K562 (cell line): ENCODE measurements at regions not wholly inside any gene's neighbourhood (a gene's known extent, or its start where the extent isn't known, plus 50 kb on each side); places are given as distances from the start of the nearest gene placed in this dataset.

Source experiments
- ATAC-seq: fragments of 200-7000 bp; cut with Tn5 transposase; 3 replicates; pipeline ENCODE4 v1.9.1; 2020; ENCODE audit warnings: moderate library complexity
- BruUV-seq: library from RNA; stranded (reverse); fragments of 400-500 nt; replicated peaks from 2 replicates; lab custom pipeline; 2021; lab: Mats Ljungman, UMichigan
- CTCF ChIA-PET: fragments of 300-600 bp; formaldehyde crosslinking; extraction: SDS; loops from one replicate; lab custom pipeline; 2021; ENCODE audit warnings: low intra/inter-chr PET ratio; lab: Yijun Ruan, JAX
- POLR2A ChIA-PET: fragments of 300-600, 350-650 bp; sonication (Branson Sonifier 250); formaldehyde crosslinking; extraction: SDS; loops from one replicate; lab custom pipeline; 2021; ENCODE audit warnings: antibody characterized with exemption, inconsistent platforms; lab: Yijun Ruan, JAX
- DNase-seq, 4 experiments: peaks; one replicate each; pipeline versions ENCODE4 v3.0.0 to v3.0.0-alpha.2; 2011 to 2018; ENCODE audit warnings: low spot score in 3 of 4, mixed read lengths in 3 of 4; ENCODE audit errors: extremely low read depth in 1 of 4
- FAIRE-seq: peaks from 2 replicates; lab custom pipeline; 2011; peaks lifted over from hg19 to GRCh38; lab: Jason Lieb, UNC
- H2AFZ ChIP-seq: 2 replicates; pipeline ENCODE4 v1.6.0; 2011; ENCODE audit warnings: low read depth, low read length, control low read depth, inconsistent platforms
- H3K27ac ChIP-seq: fragments of 200-600 bp; 3 replicates; pipeline ENCODE4 v1.8.0; 2011; ENCODE audit warnings: low read depth, mild to moderate bottlenecking, control low read depth, inconsistent platforms, low read length, moderate library complexity, mixed read lengths; ENCODE audit errors: extremely low read depth
- H3K27me3 ChIP-seq, 2 experiments: fragments of 300-600 bp in 1 of 2; 2 replicates in 1 of 2; 3 replicates in 1 of 2; pipeline versions ENCODE4 v1.6.0 to v1.8.0; 2011; ENCODE audit warnings: inconsistent platforms in 2 of 2, low read length in 2 of 2, mild to moderate bottlenecking in 1 of 2, mixed read lengths in 1 of 2, moderate library complexity in 1 of 2; ENCODE audit not compliant: control insufficient read depth in 2 of 2, insufficient read depth in 2 of 2
- H3K36me3 ChIP-seq: fragments of 300-600 bp; 3 replicates; pipeline ENCODE4 v1.8.0; 2011; ENCODE audit warnings: mild to moderate bottlenecking, low read length, inconsistent platforms; ENCODE audit not compliant: control insufficient read depth, insufficient read depth
- H3K4me1 ChIP-seq, 2 experiments: fragments of 200-600 bp in 1 of 2; replicated peaks in 1 of 2; 2 replicates in 1 of 2; 3 replicates in 1 of 2; pipeline versions ENCODE4 v1.5.1 to v1.8.0; 2011; ENCODE audit warnings: inconsistent platforms in 2 of 2, low read length in 2 of 2, mild to moderate bottlenecking in 1 of 2, mixed read lengths in 1 of 2, moderate library complexity in 1 of 2; ENCODE audit not compliant: control insufficient read depth in 2 of 2, insufficient read depth in 2 of 2
- H3K4me2 ChIP-seq: 2 replicates; pipeline ENCODE4 v1.6.1; 2011; ENCODE audit warnings: low read length, control low read depth, inconsistent platforms, mixed read lengths; ENCODE audit not compliant: insufficient read depth
- H3K4me3 ChIP-seq: fragments of 200-600 bp; sonication (generic), shearing (Covaris generic); 2 replicates; pipeline ENCODE4 v1.5.1; 2016; ENCODE audit warnings: control low read depth, inconsistent platforms
- H3K79me2 ChIP-seq: fragments of 200-600 bp; 3 replicates; pipeline ENCODE4 v1.8.0; 2011; ENCODE audit warnings: low read length, inconsistent platforms; ENCODE audit not compliant: control insufficient read depth, insufficient read depth
- H3K9ac ChIP-seq, 2 experiments: 2 replicates each; pipeline versions ENCODE4 v1.6.0 to v1.6.1; 2011; ENCODE audit warnings: low read depth in 2 of 2, low read length in 2 of 2, control low read depth in 1 of 2, inconsistent platforms in 1 of 2, mild to moderate bottlenecking in 1 of 2, mixed read lengths in 1 of 2; ENCODE audit not compliant: insufficient read depth in 1 of 2
- H3K9me1 ChIP-seq: one replicate; pipeline ENCODE4 v1.6.0; 2011; ENCODE audit warnings: inconsistent platforms, mild to moderate bottlenecking, low read length, moderate library complexity; ENCODE audit not compliant: control insufficient read depth, insufficient read depth
- H3K9me3 ChIP-seq: replicated peaks from 2 replicates; pipeline ENCODE4 v1.5.1; 2011; ENCODE audit warnings: low read depth, low read length, inconsistent platforms; ENCODE audit not compliant: control insufficient read depth, insufficient read depth
- H4K20me1 ChIP-seq: replicated peaks from 2 replicates; pipeline ENCODE4 v1.6.1; 2011; ENCODE audit warnings: low read length, inconsistent platforms, mixed read lengths; ENCODE audit not compliant: control insufficient read depth, insufficient read depth
- MYNN ChIP-seq, 2 experiments: sonication (generic); formaldehyde crosslinking in 1 of 2; IDR thresholded peaks; 2 replicates each; pipeline versions ENCODE4 v1.5.0 to v1.6.1; 2016 to 2020; ENCODE audit warnings: antibody characterized with exemption in 1 of 2, missing genetic modification reagents in 1 of 2
- PTTG1 ChIP-seq: fragments of 450-650 bp; IDR thresholded peaks from 2 replicates; pipeline ENCODE4 v1.6.1; 2016; ENCODE audit warnings: low read depth, mild to moderate bottlenecking, missing genetic modification characterization, missing compliant biosample characterization
- SMAD3 ChIP-seq: fragments of 450-650 bp; formaldehyde crosslinking; conservative IDR thresholded peaks from 2 replicates; pipeline ENCODE4 v1.4.0; 2020; ENCODE audit warnings: mild to moderate bottlenecking
- ZNF584 ChIP-seq: fragments of 200-800 bp; sonication (Bioruptor generic); IDR thresholded peaks from 2 replicates; pipeline ENCODE4 v1.6.1; 2016; ENCODE audit warnings: low read depth, mild to moderate bottlenecking, missing genetic modification characterization, missing compliant biosample characterization
- WGBS: fragments of 100-300 bp; shearing (Covaris generic); methylation state at CpG from one replicate; pipeline ENCODE4 v1.1.6; 2016; ENCODE audit warnings: low coverage, mixed read lengths; ENCODE audit not compliant: insufficient coverage; ENCODE audit errors: missing lambda C conversion rate; 5-methylcytosine and 5-hydroxymethylcytosine counted together
- in situ Hi-C: fragments of 300-500 bp; cut with MboI; formaldehyde crosslinking; loops from 4 replicates; pipeline ENCODE4 v1.15.0; 2018; ENCODE audit warnings: inconsistent platforms, mixed read lengths
- intact Hi-C: fragments of 100-400 bp; cut with micrococcal nuclease; formaldehyde crosslinking; loops from 2 replicates; pipeline ENCODE4 v1.14.2; 2022
- TF ChIP-seq, protein P1 (sequence below): fragments of 450-650 bp; IDR thresholded peaks from 2 replicates; pipeline ENCODE4 v1.6.1; 2018; ENCODE audit not compliant: partially characterized antibody
- TF ChIP-seq, protein P2 (sequence below): fragments of 200-800 bp; sonication (Bioruptor generic); IDR thresholded peaks from 2 replicates; pipeline ENCODE4 v1.6.1; 2017; ENCODE audit warnings: missing genetic modification characterization, missing compliant biosample characterization
- TF ChIP-seq, protein P3 (sequence below), 2 experiments: fragments of 450-650 bp in 1 of 2; sonication (generic) in 1 of 2; formaldehyde crosslinking; conservative IDR thresholded peaks; 2 replicates each; pipeline versions ENCODE4 v1.4.0 to v1.8.1; 2020 to 2022; ENCODE audit warnings: mild to moderate bottlenecking in 1 of 2, missing genetic modification reagents in 1 of 2
- TF ChIP-seq, protein P4 (sequence below): fragments of 450-650 bp; IDR thresholded peaks from 2 replicates; pipeline ENCODE4 v1.6.1; 2016; ENCODE audit warnings: low read depth

DNA sequence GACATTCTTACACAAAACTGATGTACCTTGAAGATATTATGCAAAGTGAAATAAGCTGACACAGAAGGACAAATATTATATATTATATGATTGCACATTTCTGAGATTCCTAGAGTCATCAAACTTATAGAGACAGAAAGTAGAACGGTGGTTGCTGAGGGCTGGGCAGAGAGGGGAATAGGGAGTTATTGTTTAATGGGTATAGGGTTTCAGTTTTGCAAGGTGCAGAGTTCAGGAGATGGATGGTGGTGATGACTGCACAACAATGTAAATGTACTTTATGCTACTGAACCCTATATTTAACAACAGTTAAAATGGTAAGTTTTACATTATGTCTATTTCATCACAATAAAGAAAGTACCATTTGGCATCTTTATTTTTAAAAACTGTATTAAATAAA lies 315.8 kb upstream of the POU5F2 start:
- no peak for ATAC-seq
- TF ChIP-seq, protein P1, sequence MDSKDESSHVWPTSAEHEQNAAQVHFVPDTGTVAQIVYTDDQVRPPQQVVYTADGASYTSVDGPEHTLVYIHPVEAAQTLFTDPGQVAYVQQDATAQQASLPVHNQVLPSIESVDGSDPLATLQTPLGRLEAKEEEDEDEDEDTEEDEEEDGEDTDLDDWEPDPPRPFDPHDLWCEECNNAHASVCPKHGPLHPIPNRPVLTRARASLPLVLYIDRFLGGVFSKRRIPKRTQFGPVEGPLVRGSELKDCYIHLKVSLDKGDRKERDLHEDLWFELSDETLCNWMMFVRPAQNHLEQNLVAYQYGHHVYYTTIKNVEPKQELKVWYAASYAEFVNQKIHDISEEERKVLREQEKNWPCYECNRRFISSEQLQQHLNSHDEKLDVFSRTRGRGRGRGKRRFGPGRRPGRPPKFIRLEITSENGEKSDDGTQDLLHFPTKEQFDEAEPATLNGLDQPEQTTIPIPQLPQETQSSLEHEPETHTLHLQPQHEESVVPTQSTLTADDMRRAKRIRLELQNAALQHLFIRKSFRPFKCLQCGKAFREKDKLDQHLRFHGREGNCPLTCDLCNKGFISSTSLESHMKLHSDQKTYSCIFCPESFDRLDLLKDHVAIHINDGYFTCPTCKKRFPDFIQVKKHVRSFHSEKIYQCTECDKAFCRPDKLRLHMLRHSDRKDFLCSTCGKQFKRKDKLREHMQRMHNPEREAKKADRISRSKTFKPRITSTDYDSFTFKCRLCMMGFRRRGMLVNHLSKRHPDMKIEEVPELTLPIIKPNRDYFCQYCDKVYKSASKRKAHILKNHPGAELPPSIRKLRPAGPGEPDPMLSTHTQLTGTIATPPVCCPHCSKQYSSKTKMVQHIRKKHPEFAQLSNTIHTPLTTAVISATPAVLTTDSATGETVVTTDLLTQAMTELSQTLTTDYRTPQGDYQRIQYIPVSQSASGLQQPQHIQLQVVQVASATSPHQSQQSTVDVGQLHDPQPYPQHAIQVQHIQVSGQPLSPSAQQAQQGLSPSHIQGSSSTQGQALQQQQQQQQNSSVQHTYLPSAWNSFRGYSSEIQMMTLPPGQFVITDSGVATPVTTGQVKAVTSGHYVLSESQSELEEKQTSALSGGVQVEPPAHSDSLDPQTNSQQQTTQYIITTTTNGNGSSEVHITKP = no peak
- TF ChIP-seq SMAD3 (CRISPR knock-in tag) (no peak), ZNF584 (CRISPR knock-in tag) (no peak), MYNN (IDR thresholded peaks at IDR 0.05) (no peak), MYNN (CRISPR knock-in tag; IDR thresholded peaks at IDR 0.05) (no peak), PTTG1 (tag) (no peak)
- TF ChIP-seq, protein P2, sequence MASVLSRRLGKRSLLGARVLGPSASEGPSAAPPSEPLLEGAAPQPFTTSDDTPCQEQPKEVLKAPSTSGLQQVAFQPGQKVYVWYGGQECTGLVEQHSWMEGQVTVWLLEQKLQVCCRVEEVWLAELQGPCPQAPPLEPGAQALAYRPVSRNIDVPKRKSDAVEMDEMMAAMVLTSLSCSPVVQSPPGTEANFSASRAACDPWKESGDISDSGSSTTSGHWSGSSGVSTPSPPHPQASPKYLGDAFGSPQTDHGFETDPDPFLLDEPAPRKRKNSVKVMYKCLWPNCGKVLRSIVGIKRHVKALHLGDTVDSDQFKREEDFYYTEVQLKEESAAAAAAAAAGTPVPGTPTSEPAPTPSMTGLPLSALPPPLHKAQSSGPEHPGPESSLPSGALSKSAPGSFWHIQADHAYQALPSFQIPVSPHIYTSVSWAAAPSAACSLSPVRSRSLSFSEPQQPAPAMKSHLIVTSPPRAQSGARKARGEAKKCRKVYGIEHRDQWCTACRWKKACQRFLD (CRISPR knock-in tag) = no peak
- TF ChIP-seq, protein P3, sequence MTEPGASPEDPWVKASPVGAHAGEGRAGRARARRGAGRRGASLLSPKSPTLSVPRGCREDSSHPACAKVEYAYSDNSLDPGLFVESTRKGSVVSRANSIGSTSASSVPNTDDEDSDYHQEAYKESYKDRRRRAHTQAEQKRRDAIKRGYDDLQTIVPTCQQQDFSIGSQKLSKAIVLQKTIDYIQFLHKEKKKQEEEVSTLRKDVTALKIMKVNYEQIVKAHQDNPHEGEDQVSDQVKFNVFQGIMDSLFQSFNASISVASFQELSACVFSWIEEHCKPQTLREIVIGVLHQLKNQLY (CRISPR knock-in tag; conservative IDR thresholded peaks at IDR 0.05) = no peak
- TF ChIP-seq, protein P4, sequence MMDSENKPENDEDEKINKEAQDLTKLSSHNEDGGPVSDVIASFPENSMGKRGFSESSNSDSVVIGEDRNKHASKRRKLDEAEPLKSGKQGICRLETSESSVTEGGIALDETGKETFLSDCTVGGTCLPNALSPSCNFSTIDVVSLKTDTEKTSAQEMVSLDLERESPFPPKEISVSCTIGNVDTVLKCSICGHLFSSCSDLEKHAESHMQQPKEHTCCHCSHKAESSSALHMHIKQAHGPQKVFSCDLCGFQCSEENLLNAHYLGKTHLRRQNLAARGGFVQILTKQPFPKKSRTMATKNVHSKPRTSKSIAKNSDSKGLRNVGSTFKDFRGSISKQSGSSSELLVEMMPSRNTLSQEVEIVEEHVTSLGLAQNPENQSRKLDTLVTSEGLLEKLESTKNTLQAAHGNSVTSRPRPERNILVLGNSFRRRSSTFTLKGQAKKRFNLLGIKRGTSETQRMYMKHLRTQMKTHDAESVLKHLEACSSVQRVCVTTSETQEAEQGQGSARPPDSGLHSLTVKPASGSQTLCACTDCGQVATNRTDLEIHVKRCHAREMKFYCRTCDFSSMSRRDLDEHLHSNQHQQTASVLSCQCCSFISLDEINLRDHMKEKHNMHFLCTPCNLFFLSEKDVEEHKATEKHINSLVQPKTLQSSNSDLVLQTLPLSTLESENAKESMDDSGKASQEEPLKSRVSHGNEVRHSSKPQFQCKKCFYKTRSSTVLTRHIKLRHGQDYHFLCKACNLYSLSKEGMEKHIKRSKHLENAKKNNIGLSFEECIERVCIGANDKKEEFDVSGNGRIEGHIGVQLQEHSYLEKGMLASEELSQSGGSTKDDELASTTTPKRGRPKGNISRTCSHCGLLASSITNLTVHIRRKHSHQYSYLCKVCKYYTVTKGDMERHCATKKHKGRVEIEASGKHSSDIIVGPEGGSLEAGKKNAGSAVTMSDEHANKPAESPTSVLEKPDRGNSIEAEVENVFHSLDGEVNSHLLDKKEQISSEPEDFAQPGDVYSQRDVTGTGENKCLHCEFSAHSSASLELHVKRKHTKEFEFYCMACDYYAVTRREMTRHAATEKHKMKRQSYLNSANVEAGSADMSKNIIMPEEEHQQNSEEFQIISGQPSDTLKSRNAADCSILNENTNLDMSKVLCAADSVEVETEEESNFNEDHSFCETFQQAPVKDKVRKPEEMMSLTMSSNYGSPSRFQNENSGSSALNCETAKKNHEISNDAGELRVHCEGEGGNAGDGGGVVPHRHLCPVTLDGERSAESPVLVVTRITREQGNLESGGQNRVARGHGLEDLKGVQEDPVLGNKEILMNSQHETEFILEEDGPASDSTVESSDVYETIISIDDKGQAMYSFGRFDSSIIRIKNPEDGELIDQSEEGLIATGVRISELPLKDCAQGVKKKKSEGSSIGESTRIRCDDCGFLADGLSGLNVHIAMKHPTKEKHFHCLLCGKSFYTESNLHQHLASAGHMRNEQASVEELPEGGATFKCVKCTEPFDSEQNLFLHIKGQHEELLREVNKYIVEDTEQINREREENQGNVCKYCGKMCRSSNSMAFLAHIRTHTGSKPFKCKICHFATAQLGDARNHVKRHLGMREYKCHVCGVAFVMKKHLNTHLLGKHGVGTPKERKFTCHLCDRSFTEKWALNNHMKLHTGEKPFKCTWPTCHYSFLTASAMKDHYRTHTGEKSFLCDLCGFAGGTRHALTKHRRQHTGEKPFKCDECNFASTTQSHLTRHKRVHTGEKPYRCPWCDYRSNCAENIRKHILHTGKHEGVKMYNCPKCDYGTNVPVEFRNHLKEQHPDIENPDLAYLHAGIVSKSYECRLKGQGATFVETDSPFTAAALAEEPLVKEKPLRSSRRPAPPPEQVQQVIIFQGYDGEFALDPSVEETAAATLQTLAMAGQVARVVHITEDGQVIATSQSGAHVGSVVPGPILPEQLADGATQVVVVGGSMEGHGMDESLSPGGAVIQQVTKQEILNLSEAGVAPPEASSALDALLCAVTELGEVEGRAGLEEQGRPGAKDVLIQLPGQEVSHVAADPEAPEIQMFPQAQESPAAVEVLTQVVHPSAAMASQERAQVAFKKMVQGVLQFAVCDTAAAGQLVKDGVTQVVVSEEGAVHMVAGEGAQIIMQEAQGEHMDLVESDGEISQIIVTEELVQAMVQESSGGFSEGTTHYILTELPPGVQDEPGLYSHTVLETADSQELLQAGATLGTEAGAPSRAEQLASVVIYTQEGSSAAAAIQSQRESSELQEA = no peak

More for the DNA sequence above, 315.8 kb upstream of the POU5F2 start:
- POLR2A ChIA-PET = interaction anchor here (0.6 kb wide), 1 partner anchor 1681 kb away, joined by 3 read pairs; no protein-coding TSS in a partner anchor
- intact Hi-C loops (no loop called here), in situ Hi-C loops (no loop called here)
- Histone ChIP-seq H3K9ac (no peak overlapping the region), H3K27ac (no peak overlapping the region), H3K79me2 (no peaks in the 10 kb centered on the region), H3K36me3 (no peaks in the 10 kb centered on the region), H4K20me1 (no peaks in the 10 kb centered on the region), H3K27me3 (no peaks in the 10 kb centered on the region), H3K9me1 (no peaks in the 10 kb centered on the region), H3K4me3 (no peak overlapping the region), H3K4me1 (no peaks in the 10 kb centered on the region), H3K4me2 (no peak overlapping the region), H3K9me3 (no peaks in the 10 kb centered on the region), H2AFZ (no peak overlapping the region)
- DNase-seq = no peak
- CTCF ChIA-PET = no interaction called here
- no TSS peak for BruUV-seq
- FAIRE-seq = no peak
- WGBS = 0% methylated on average over 1 of the region's 1 CpG
